Suprapubic skin (tissue), 4 donors: ENCODE measurements at regions not wholly inside any gene's neighbourhood (a gene's known extent, or its start where the extent isn't known, plus 50 kb on each side); places are given as distances from the start of the nearest gene placed in this dataset.

Experiments used
- DNase-seq, 2 donors: peaks; one replicate each; pipeline ENCODE4 v3.0.0-alpha.2; 2019; ENCODE audit warnings: low spot score in 2 of 2
- H3K27ac ChIP-seq: fragments of 200-600 bp; sonication (generic); one replicate; pipeline ENCODE4 v1.5.1; 2019
- H3K27me3 ChIP-seq: fragments of 200-600 bp; sonication (generic); one replicate; pipeline ENCODE4 v1.5.1; 2019
- H3K36me3 ChIP-seq: fragments of 200-600 bp; sonication (generic); one replicate; pipeline ENCODE4 v1.5.1; 2019
- H3K4me1 ChIP-seq: fragments of 200-600 bp; sonication (generic); one replicate; pipeline ENCODE4 v1.5.1; 2019
- H3K4me3 ChIP-seq: fragments of 200-600 bp; sonication (generic); one replicate; pipeline ENCODE4 v1.5.1; 2019; ENCODE audit warnings: mild to moderate bottlenecking
- H3K9me3 ChIP-seq: fragments of 200-600 bp; sonication (generic); one replicate; pipeline ENCODE4 v1.5.1; 2019
- CTCF ChIP-seq, 2 donors: fragments of 200-600 bp in 1 of 2; fragments of 450-650 bp in 1 of 2; sonication (generic) in 1 of 2; IDR thresholded peaks; one replicate each; pipeline ENCODE4 v1.5.1; 2016 to 2019; ENCODE audit warnings: antibody characterized with exemption in 2 of 2, mild to moderate bottlenecking in 1 of 2, moderate library complexity in 1 of 2
- EP300 ChIP-seq: sonication (generic); formaldehyde crosslinking; IDR thresholded peaks from one replicate; pipeline ENCODE4 v1.6.1; 2017; ENCODE audit warnings: antibody characterized with exemption
- POLR2A ChIP-seq, 2 donors: fragments of 450-650 bp; IDR thresholded peaks; one replicate each; pipeline ENCODE4 v1.6.1; 2017; ENCODE audit warnings: antibody characterized with exemption in 2 of 2, mild to moderate bottlenecking in 2 of 2, moderate library complexity in 2 of 2
- POLR2AphosphoS5 ChIP-seq, 3 donors: sonication (generic); formaldehyde crosslinking; IDR thresholded peaks; one replicate each; pipeline ENCODE4 v1.6.1; 2017; ENCODE audit warnings: antibody characterized with exemption in 3 of 3
- WGBS: methylation state at CpG from one replicate; pipeline ENCODE4 v1.1.5; 2018; 5-methylcytosine and 5-hydroxymethylcytosine counted together

GRCh38 chr6:113202852-113203714 is 654.1 kb upstream of the MARCKS start:
- DNase-seq, result no peak
- no peaks in the 10 kb centered on the region for H3K27me3 ChIP-seq
- 79% methylated on average over 4 of the region's 4 CpGs for WGBS
- H3K9me3 ChIP-seq, result no peaks in the 10 kb centered on the region
- H3K4me1 ChIP-seq, result no peaks in the 10 kb centered on the region
- no peaks in the 10 kb centered on the region for H3K36me3 ChIP-seq
- TF ChIP-seq EP300, result no peak
- TF ChIP-seq CTCF (IDR thresholded peaks at IDR 0.05), result no peak
- no peak for TF ChIP-seq POLR2AphosphoS5 (IDR thresholded peaks at IDR 0.05)
- no peak for TF ChIP-seq POLR2A (IDR thresholded peaks at IDR 0.05)
- H3K4me3 ChIP-seq, result no peak overlapping the region
- H3K27ac ChIP-seq, result no peak overlapping the region

- no peak for DNase-seq
- TF ChIP-seq EP300, result no peak
- TF ChIP-seq POLR2A (IDR thresholded peaks at IDR 0.05), result no peak
- no peak for TF ChIP-seq POLR2AphosphoS5 (IDR thresholded peaks at IDR 0.05)
These were observed 653.4 kb upstream of the MARCKS start for GRCh38 chr6:113203715-113204110.

GRCh38 chr6:113205553-113205952 is 651.6 kb upstream of the MARCKS start:
- Histone ChIP-seq H3K4me3 (no peak overlapping the region), H3K27ac (no peak overlapping the region), H3K9me3 (no peaks in the 10 kb centered on the region), H3K36me3 (no peaks in the 10 kb centered on the region), H3K27me3 (no peaks in the 10 kb centered on the region), H3K4me1 (no peaks in the 10 kb centered on the region)
- TF ChIP-seq EP300 (no peak), CTCF (IDR thresholded peaks at IDR 0.05) (no peak), POLR2AphosphoS5 (IDR thresholded peaks at IDR 0.05) (no peak), POLR2A (IDR thresholded peaks at IDR 0.05) (no peak)
- 76% methylated on average over 1 of the region's 1 CpG for WGBS
- DNase-seq, result no peak

More at GRCh38 chr6:113203715-113204110, 653.4 kb upstream of the MARCKS start:
- Histone ChIP-seq H3K36me3 (no peaks in the 10 kb centered on the region), H3K9me3 (no peaks in the 10 kb centered on the region), H3K27me3 (no peaks in the 10 kb centered on the region), H3K4me1 (no peaks in the 10 kb centered on the region), H3K4me3 (no peak overlapping the region), H3K27ac (no peak overlapping the region)
- 90% methylated on average over 4 of the region's 4 CpGs for WGBS

GRCh38 chr6:113208726-113209125 is 648.4 kb upstream of the MARCKS start:
- WGBS, result 89% methylated on average over 2 of the region's 2 CpGs
- TF ChIP-seq POLR2AphosphoS5 (IDR thresholded peaks at IDR 0.05) (no peak), CTCF (IDR thresholded peaks at IDR 0.05) (no peak), POLR2A (IDR thresholded peaks at IDR 0.05) (no peak), EP300 (no peak)

GRCh38 chr6:113209315-113209714 is 647.8 kb upstream of the MARCKS start:
- no peaks in the 10 kb centered on the region for H3K36me3 ChIP-seq
- no peaks in the 10 kb centered on the region for H3K9me3 ChIP-seq
- no peaks in the 10 kb centered on the region for H3K4me1 ChIP-seq
- DNase-seq, result no peak
- H3K4me3 ChIP-seq, result no peak overlapping the region
- no peak overlapping the region for H3K27ac ChIP-seq
- H3K27me3 ChIP-seq, result no peaks in the 10 kb centered on the region
- TF ChIP-seq CTCF (IDR thresholded peaks at IDR 0.05) (no peak), POLR2A (IDR thresholded peaks at IDR 0.05) (no peak), POLR2AphosphoS5 (IDR thresholded peaks at IDR 0.05) (no peak), EP300 (no peak)
- 69% methylated on average over 5 of the region's 5 CpGs for WGBS

More at GRCh38 chr6:113208726-113209125, 648.4 kb upstream of the MARCKS start:
- Histone ChIP-seq H3K9me3 (no peaks in the 10 kb centered on the region), H3K27me3 (no peaks in the 10 kb centered on the region), H3K27ac (no peak overlapping the region), H3K4me1 (no peaks in the 10 kb centered on the region), H3K36me3 (no peaks in the 10 kb centered on the region), H3K4me3 (no peak overlapping the region)
- DNase-seq, result no peak
